ENCODE measurements at regions not wholly inside any gene's neighbourhood (a gene's known extent, or its start where the extent isn't known, plus 50 kb on each side); places are given as distances from the start of the nearest gene placed in this dataset.

DNA sequence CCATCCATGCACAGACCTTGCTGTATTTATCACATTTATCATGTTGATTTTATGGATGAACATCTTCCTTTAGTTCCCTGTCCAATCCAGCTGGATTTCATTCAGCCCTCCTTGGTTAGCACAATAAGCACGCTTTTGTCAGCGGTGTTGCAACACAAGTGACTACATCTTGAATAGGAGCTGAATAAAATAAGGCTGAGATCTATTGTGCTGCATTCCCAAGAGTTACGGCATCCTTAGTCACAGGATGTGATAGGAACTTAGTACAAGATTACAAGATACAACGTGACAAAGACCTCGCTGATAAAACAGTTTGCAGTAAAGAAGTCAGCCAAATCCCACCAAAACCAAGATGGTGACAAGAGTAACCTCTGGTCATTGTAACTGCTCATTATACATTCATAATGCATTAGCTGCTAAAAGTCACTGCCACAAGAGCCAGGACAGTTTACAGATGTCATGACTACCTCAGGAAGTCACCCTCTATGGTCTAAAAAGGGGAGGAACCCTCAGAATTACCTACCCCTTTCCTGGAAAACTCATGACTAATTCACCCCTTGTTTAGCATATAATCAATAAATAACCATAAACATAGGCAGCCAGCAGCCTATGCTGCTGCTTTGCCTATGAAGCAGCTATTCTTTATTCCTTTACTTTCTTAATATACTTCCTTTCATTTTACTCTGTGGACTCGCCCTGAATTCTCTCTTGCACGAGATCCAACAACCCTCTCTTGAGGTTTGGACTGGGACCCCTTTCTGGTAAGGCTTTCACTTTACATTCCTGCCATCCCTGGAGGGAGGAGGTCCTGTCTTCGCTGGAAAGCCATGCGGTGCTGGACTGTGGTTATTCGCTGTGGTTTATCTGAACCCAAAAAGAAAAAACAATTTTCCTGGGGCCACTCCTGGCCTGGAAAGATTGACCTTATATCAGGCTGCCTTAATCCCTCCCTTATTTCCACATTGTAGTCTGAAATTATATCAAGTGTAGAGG, 522.6 kb upstream of the AMELY start:
- TF ChIP-seq CTCF (IDR thresholded peaks at IDR 0.05) = no peak
- TF ChIP-seq POLR2A (IDR thresholded peaks at IDR 0.05) = no peak
